CD4-positive, alpha-beta T cell treated with Interleukin-4 for 4 hours (primary cell): ENCODE measurements at regions not wholly inside any gene's neighbourhood (a gene's known extent, or its start where the extent isn't known, plus 50 kb on each side); places are given as distances from the start of the nearest gene placed in this dataset.
A peak's percentile ranks its signal among the peaks of the same experiment; 100 is the strongest.

Source experiments
- DNase-seq: peaks from one replicate; pipeline ENCODE4 v3.0.0-alpha.2; 2020

GRCh38 chr16:17529982-17530760 lies 59.4 kb upstream of the XYLT1 start:
- peak; percentile 42 for DNase-seq

- DNase-seq = no peak
Observed at GRCh38 chr16:17526956-17527937, 56.5 kb upstream of the XYLT1 start.

GRCh38 chr16:17524656-17525055 lies 53.9 kb upstream of the XYLT1 start:
- DNase-seq = no peak

GRCh38 chr16:17520561-17520960 lies 49.8 kb upstream of the XYLT1 start:
- DNase-seq = no peak
